Endodermal cell (in vitro differentiated cells): ENCODE measurements at regions not wholly inside any gene's neighbourhood (a gene's known extent, or its start where the extent isn't known, plus 50 kb on each side); places are given as distances from the start of the nearest gene placed in this dataset.

ENCODE experiments used
- DNase-seq: peaks from one replicate; pipeline ENCODE4 v3.0.0-alpha.2; 2017
- H3K27ac ChIP-seq: 2 replicates; pipeline ENCODE4 v1.5.1; 2013; ENCODE audit warnings: mild to moderate bottlenecking, low read depth, low read length, moderate library complexity
- H3K27me3 ChIP-seq: 2 replicates; pipeline ENCODE4 v1.6.1; 2013; ENCODE audit warnings: mild to moderate bottlenecking, low read length, moderate library complexity; ENCODE audit not compliant: insufficient read depth, control insufficient read depth, poor library complexity, severe bottlenecking
- H3K36me3 ChIP-seq: 2 replicates; pipeline ENCODE4 v1.7.0; 2013; ENCODE audit warnings: mild to moderate bottlenecking, low read length, moderate library complexity; ENCODE audit not compliant: control insufficient read depth, insufficient read depth
- H3K4me1 ChIP-seq: one replicate; pipeline ENCODE4 v1.7.0; 2013; ENCODE audit warnings: low read length; ENCODE audit not compliant: control insufficient read depth, insufficient read depth
- H3K4me3 ChIP-seq: 2 replicates; pipeline ENCODE4 v1.5.1; 2013; ENCODE audit warnings: mild to moderate bottlenecking, low read length, moderate library complexity
- H3K9ac ChIP-seq: 2 replicates; pipeline ENCODE4 v1.6.1; 2013; ENCODE audit warnings: mild to moderate bottlenecking, low read length, moderate library complexity; ENCODE audit not compliant: poor library complexity, severe bottlenecking; ENCODE audit errors: extremely low read depth
- H3K9me3 ChIP-seq: 2 replicates; pipeline ENCODE4 v1.6.1; 2013; ENCODE audit warnings: mild to moderate bottlenecking, low read length, moderate library complexity; ENCODE audit not compliant: control insufficient read depth
- H3K27ac Mint-ChIP-seq: 2 replicates; pipeline ENCODE4 v1.8.0; 2020; ENCODE audit warnings: mixed read lengths
- H3K27me3 Mint-ChIP-seq: 2 replicates; pipeline ENCODE4 v1.8.0; 2021; ENCODE audit warnings: mild to moderate bottlenecking, mixed read lengths; ENCODE audit not compliant: insufficient read depth
- H3K36me3 Mint-ChIP-seq: 2 replicates; pipeline ENCODE4 v1.8.0; 2020; ENCODE audit warnings: low read depth, mixed read lengths
- H3K4me1 Mint-ChIP-seq: 2 replicates; pipeline ENCODE4 v1.8.0; 2020; ENCODE audit warnings: mixed read lengths
- H3K4me3 Mint-ChIP-seq: 2 replicates; pipeline ENCODE4 v1.8.0; 2020; ENCODE audit warnings: mild to moderate bottlenecking, moderate library complexity, mixed read lengths
- H3K9me3 Mint-ChIP-seq: 2 replicates; pipeline ENCODE4 v1.8.0; 2020; ENCODE audit warnings: mild to moderate bottlenecking, mixed read lengths
- CTCF ChIP-seq: fragments of 200-600 bp; sonication (generic); conservative IDR thresholded peaks from 2 replicates; pipeline ENCODE4 v1.5.0; 2021; ENCODE audit warnings: antibody characterized with exemption, mild to moderate bottlenecking
- WGBS, 2 experiments: methylation state at CpG; one replicate each; pipeline versions ENCODE4 v1.1.5 to v1.1.7; 2013; ENCODE audit warnings: missing lambda C conversion rate in 2 of 2, mixed read lengths in 1 of 2; ENCODE audit not compliant: insufficient coverage in 1 of 2, insufficient read length in 1 of 2; 5-methylcytosine and 5-hydroxymethylcytosine counted together

- Mint-ChIP-seq H3K4me3 (no peak overlapping the region), H3K36me3 (no peaks in the 10 kb centered on the region), H3K27me3 (no peaks in the 10 kb centered on the region), H3K4me1 (peaks cover 57% of the 10 kb centered on the region), H3K9me3 (no peaks in the 10 kb centered on the region), H3K27ac (no peak overlapping the region)
- WGBS, 2 experiments: 89 to 94% methylated on average over 1 of the region's 1 CpG
- Histone ChIP-seq H3K27me3 (no peaks in the 10 kb centered on the region), H3K9me3 (no peaks in the 10 kb centered on the region), H3K4me3 (no peak overlapping the region), H3K36me3 (no peaks in the 10 kb centered on the region), H3K9ac (no peak overlapping the region), H3K27ac (no peak overlapping the region), H3K4me1 (peaks cover 19% of the 10 kb centered on the region)
- TF ChIP-seq CTCF: no peak
- no peak for DNase-seq
Measured at GRCh38 chr6:43910149-43910637, 140.2 kb downstream of the VEGFA start.

GRCh38 chr6:43909474-43910148 is 139.6 kb downstream of the VEGFA start:
- H3K4me3 Mint-ChIP-seq: no peak overlapping the region
- no peak for TF ChIP-seq CTCF
- WGBS, 2 experiments: 78 to 85% methylated on average over 5 to 7 of the region's 7 CpGs
- peak overlapping the region; percentile 25 for H3K27ac Mint-ChIP-seq
- Histone ChIP-seq H3K36me3 (no peaks in the 10 kb centered on the region), H3K4me3 (no peak overlapping the region), H3K9ac (no peak overlapping the region), H3K4me1 (peaks cover 19% of the 10 kb centered on the region), H3K9me3 (no peaks in the 10 kb centered on the region), H3K27ac (no peak overlapping the region), H3K27me3 (no peaks in the 10 kb centered on the region)
- no peaks in the 10 kb centered on the region for H3K36me3 Mint-ChIP-seq
- peaks cover 52% of the 10 kb centered on the region for H3K4me1 Mint-ChIP-seq
- no peaks in the 10 kb centered on the region for H3K9me3 Mint-ChIP-seq
- no peak for DNase-seq
- H3K27me3 Mint-ChIP-seq: no peaks in the 10 kb centered on the region

- Mint-ChIP-seq H3K27me3 (no peaks in the 10 kb centered on the region), H3K27ac (no peak overlapping the region), H3K4me1 (peaks cover 35% of the 10 kb centered on the region), H3K4me3 (no peak overlapping the region), H3K36me3 (no peaks in the 10 kb centered on the region), H3K9me3 (no peaks in the 10 kb centered on the region)
- Histone ChIP-seq H3K27ac (no peak overlapping the region), H3K4me3 (no peak overlapping the region), H3K4me1 (peaks cover 14% of the 10 kb centered on the region), H3K9ac (no peak overlapping the region), H3K36me3 (no peaks in the 10 kb centered on the region), H3K9me3 (no peaks in the 10 kb centered on the region), H3K27me3 (no peaks in the 10 kb centered on the region)
- WGBS, 2 experiments: 88 to 100% methylated on average over 1 to 4 of the region's 4 CpGs
- TF ChIP-seq CTCF: no peak
- DNase-seq: no peak
Measured at GRCh38 chr6:43907789-43908472, 137.9 kb downstream of the VEGFA start.
